Endothelial cell of umbilical vein (primary cell): ENCODE measurements at regions not wholly inside any gene's neighbourhood (a gene's known extent, or its start where the extent isn't known, plus 50 kb on each side); places are given as distances from the start of the nearest gene placed in this dataset.

ENCODE experiments used
- MYC ChIP-seq: IDR thresholded peaks from one replicate; pipeline ENCODE4 v1.6.1; 2011; ENCODE audit warnings: mild to moderate bottlenecking, low read depth, low read length
- POLR2A ChIP-seq: IDR thresholded peaks from 2 replicates; pipeline ENCODE4 v1.6.1; 2012; ENCODE audit warnings: low read depth, mild to moderate bottlenecking, control low read depth, low read length

DNA sequence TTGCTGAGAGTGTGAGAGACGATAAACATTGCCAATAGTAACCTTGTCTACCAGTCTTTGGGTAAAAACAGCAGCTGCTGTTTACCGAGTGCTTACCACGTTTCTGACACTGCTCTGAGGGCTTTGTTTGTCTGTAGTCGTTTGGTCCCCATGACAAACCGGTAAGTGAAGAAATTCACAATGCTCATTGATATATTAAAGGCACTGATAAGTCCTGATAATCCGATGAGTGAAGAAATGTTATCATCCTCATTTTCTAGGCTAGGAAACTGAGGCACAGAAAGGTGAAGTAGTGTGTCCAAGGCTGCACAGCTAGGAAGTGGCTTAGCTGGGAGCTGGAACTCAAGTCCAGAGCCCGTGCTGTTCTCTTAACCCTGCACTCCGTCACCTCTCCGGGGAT, 138.6 kb downstream of the SCARB1 start:
- TF ChIP-seq MYC (no peak), POLR2A (no peak)
